ENCODE measurements at regions not wholly inside any gene's neighbourhood (a gene's known extent, or its start where the extent isn't known, plus 50 kb on each side); places are given as distances from the start of the nearest gene placed in this dataset.

GRCh38 chr10:56653289-56653688 is 292.2 kb upstream of the ZWINT start:
- DNase-seq (ENCODE audit: low read depth in 2 of 2, low spot score in 1 of 2), result no peak

- DNase-seq (ENCODE audit: low read depth in 2 of 2, low spot score in 1 of 2), result no peak
These were observed 285.5 kb upstream of the ZWINT start for GRCh38 chr10:56646329-56647111.

- no peak for DNase-seq (ENCODE audit: low read depth in 2 of 2, low spot score in 1 of 2)
These were observed 272.9 kb upstream of the ZWINT start for GRCh38 chr10:56633876-56634452.

- DNase-seq (ENCODE audit: low read depth in 2 of 2, low spot score in 1 of 2), result no peak
These were observed 271.5 kb upstream of the ZWINT start for GRCh38 chr10:56632537-56632936.

- DNase-seq (ENCODE audit: low read depth in 2 of 2, low spot score in 1 of 2), result no peak
These were observed 263.0 kb upstream of the ZWINT start for GRCh38 chr10:56624082-56624481.

- DNase-seq (ENCODE audit: low read depth in 2 of 2, low spot score in 1 of 2), result no peak
These were observed 262.0 kb upstream of the ZWINT start for GRCh38 chr10:56623064-56623463.

GRCh38 chr10:56622335-56622973 is 261.4 kb upstream of the ZWINT start:
- no peak for DNase-seq (ENCODE audit: low read depth in 2 of 2, low spot score in 1 of 2)

GRCh38 chr10:56606202-56606601 is 245.1 kb upstream of the ZWINT start:
- DNase-seq (ENCODE audit: low read depth in 2 of 2, low spot score in 1 of 2), result no peak

GRCh38 chr10:56605051-56605450 is 244.0 kb upstream of the ZWINT start:
- no peak for DNase-seq (ENCODE audit: low read depth in 2 of 2, low spot score in 1 of 2)

- no peak for DNase-seq (ENCODE audit: low read depth in 2 of 2, low spot score in 1 of 2)
These were observed 243.6 kb upstream of the ZWINT start for GRCh38 chr10:56604624-56605023.

- DNase-seq (ENCODE audit: low read depth in 2 of 2, low spot score in 1 of 2), result no peak
These were observed 238.1 kb upstream of the ZWINT start for GRCh38 chr10:56599201-56599600.

- DNase-seq (ENCODE audit: low read depth in 2 of 2, low spot score in 1 of 2), result no peak
These were observed 235.2 kb upstream of the ZWINT start for GRCh38 chr10:56596257-56596656.

GRCh38 chr10:56593120-56593519 is 232.1 kb upstream of the ZWINT start:
- no peak for DNase-seq (ENCODE audit: low read depth in 2 of 2, low spot score in 1 of 2)

GRCh38 chr10:56586461-56586891 is 225.4 kb upstream of the ZWINT start:
- DNase-seq (ENCODE audit: low read depth in 2 of 2, low spot score in 1 of 2), result no peak

- no peak for DNase-seq (ENCODE audit: low read depth in 2 of 2, low spot score in 1 of 2)
These were observed 224.6 kb upstream of the ZWINT start for GRCh38 chr10:56585447-56586171.

GRCh38 chr10:56583316-56583715 is 222.3 kb upstream of the ZWINT start:
- DNase-seq (ENCODE audit: low read depth in 2 of 2, low spot score in 1 of 2), result no peak

- DNase-seq (ENCODE audit: low read depth in 2 of 2, low spot score in 1 of 2), result no peak
These were observed 206.5 kb upstream of the ZWINT start for GRCh38 chr10:56567580-56567979.

GRCh38 chr10:56561336-56561735 is 200.3 kb upstream of the ZWINT start:
- DNase-seq (ENCODE audit: low read depth in 2 of 2, low spot score in 1 of 2), result no peak

GRCh38 chr10:56551037-56551436 is 190.0 kb upstream of the ZWINT start:
- no peak for DNase-seq (ENCODE audit: low read depth in 2 of 2, low spot score in 1 of 2)

GRCh38 chr10:56547163-56547562 is 186.1 kb upstream of the ZWINT start:
- DNase-seq (ENCODE audit: low read depth in 2 of 2, low spot score in 1 of 2), result no peak

GRCh38 chr10:56537984-56538383 is 176.9 kb upstream of the ZWINT start:
- DNase-seq (ENCODE audit: low read depth in 2 of 2, low spot score in 1 of 2), result no peak

GRCh38 chr10:56522166-56522565 is 161.1 kb upstream of the ZWINT start:
- no peak for DNase-seq (ENCODE audit: low read depth in 2 of 2, low spot score in 1 of 2)

Measured in stimulated activated CD8-positive, alpha-beta memory T cell treated with anti-CD3 and anti-CD28 coated beads, Interleukin-4, amount 100 ng/mL, for 4 hours (primary cell).